ENCODE measurements at regions not wholly inside any gene's neighbourhood (a gene's known extent, or its start where the extent isn't known, plus 50 kb on each side); places are given as distances from the start of the nearest gene placed in this dataset.
"Not testable (repeated sequence)": the region's sequence is repeated elsewhere in the genome, so short reads cannot be mapped to it uniquely, and the experiment has no call there.

DNA sequence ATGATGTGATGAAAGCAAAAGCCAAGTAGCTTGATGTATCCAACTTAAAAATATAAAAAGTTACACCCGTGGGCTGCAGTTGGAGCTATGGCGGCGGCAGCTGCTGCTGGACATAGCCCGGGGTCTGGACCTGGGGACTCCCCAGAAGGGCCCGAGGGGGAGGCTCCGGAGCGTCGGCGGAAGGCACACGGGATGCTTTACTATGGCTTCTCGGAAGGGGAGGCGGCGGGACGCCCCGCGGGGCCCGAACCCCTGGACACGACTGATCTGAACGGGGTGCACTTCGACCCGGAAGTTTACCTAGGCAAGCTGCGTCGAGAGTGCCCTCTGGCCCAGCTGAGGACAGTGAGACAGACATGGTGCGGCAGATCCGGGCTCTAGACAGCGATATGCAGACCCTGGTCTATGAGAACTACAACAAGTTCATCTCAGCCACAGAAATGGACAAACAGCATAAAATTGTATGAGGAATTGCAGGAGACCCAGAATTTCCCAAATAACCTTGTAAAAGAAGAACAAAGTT lies 109.5 kb upstream of the EEF2KMT start:
- no peaks in the 10 kb centered on the region for H3K36me3 Mint-ChIP-seq
- no peak overlapping the region for H3K4me3 Mint-ChIP-seq
- H3K27ac Mint-ChIP-seq = no peak overlapping the region
- H3K4me1 Mint-ChIP-seq = no peaks in the 10 kb centered on the region
- no peak for DNase-seq (ENCODE audit: low spot score in 2 of 2, unreplicated experiment in 2 of 2)
- TF ChIP-seq, protein P1, sequence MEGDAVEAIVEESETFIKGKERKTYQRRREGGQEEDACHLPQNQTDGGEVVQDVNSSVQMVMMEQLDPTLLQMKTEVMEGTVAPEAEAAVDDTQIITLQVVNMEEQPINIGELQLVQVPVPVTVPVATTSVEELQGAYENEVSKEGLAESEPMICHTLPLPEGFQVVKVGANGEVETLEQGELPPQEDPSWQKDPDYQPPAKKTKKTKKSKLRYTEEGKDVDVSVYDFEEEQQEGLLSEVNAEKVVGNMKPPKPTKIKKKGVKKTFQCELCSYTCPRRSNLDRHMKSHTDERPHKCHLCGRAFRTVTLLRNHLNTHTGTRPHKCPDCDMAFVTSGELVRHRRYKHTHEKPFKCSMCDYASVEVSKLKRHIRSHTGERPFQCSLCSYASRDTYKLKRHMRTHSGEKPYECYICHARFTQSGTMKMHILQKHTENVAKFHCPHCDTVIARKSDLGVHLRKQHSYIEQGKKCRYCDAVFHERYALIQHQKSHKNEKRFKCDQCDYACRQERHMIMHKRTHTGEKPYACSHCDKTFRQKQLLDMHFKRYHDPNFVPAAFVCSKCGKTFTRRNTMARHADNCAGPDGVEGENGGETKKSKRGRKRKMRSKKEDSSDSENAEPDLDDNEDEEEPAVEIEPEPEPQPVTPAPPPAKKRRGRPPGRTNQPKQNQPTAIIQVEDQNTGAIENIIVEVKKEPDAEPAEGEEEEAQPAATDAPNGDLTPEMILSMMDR (IDR thresholded peaks at IDR 0.05; ENCODE audit: unreplicated experiment) = no peak
- H3K27me3 Mint-ChIP-seq (ENCODE audit: low read depth) = peaks cover 28% of the 10 kb centered on the region
- peaks cover 7% of the 10 kb centered on the region for H3K9me3 Mint-ChIP-seq

DNA sequence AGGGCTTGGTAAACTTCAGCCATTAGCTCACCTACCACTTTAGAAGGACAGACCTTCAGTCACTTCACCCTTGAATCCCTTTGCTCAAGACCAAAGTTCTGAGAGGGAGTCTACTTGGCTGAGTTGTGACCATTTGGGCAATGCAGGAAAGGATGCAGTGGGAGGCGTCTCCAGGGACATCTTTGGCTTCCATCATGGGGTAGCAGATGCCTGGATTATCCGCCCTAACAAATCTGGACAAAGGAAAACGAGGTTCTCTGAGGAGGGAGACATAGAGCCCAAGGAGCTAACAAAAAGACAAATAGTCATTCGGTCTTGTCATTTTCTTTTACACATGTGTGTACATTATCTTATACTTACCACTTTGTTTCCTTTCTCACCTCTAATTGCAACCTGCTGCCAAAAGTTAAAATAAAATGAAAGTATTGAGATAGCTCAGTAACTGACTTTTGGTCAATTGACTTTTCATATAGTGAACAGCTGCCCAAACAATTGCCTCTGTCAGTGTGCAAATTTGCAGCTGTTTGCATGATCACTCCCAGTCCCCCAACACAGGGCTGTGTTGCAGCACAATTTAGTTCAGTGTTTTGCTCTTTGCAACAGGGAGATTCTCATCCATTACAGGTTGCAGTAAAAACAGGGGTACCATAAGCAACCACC lies 108.9 kb upstream of the EEF2KMT start:
- H3K9me3 Mint-ChIP-seq = peaks cover 7% of the 10 kb centered on the region
- H3K4me3 Mint-ChIP-seq = no peak overlapping the region
- TF ChIP-seq, protein P1 (IDR thresholded peaks at IDR 0.05; ENCODE audit: unreplicated experiment) = no peak

DNA sequence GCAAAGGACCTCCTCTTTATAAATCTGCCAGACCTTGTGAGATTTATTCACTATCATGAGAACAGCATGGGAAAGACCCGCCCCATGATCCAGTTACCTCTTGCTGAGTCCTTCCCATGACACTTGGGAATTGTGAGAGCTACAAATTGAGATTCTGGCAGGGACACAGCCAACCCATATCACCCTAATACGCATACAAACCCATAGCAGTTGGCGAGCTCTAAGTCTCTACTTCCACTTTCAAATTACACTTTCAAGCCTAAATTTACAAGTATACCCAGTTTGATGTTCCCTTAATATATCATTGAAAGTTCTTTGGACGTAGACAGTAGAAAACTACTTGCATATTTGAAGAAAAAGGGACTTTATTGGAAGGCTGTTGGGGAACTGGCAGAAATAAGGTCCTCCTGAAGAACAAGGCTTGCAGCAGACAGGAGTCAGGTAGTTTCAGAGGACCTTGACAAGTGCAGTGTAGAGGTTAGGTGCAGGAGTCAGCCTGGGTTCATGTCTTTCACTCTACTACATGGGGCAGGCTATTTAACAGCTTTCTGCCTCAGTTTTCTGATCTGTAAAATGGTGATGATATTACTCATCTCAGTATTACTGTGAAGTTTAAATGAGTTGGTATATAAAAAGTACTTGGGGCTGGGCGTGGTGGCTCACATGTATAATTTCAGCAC lies 107.9 kb upstream of the EEF2KMT start:
- no peak overlapping the region for H3K4me3 Mint-ChIP-seq
- H3K36me3 Mint-ChIP-seq = no peaks in the 10 kb centered on the region
- TF ChIP-seq, protein P1 (IDR thresholded peaks at IDR 0.05; ENCODE audit: unreplicated experiment) = no peak
- H3K27me3 Mint-ChIP-seq (ENCODE audit: low read depth) = peaks cover 18% of the 10 kb centered on the region
- H3K27ac Mint-ChIP-seq = no peak overlapping the region
- no peak for DNase-seq (ENCODE audit: low spot score in 2 of 2, unreplicated experiment in 2 of 2)
- no peaks in the 10 kb centered on the region for H3K4me1 Mint-ChIP-seq
- H3K9me3 Mint-ChIP-seq = peaks cover 7% of the 10 kb centered on the region

More for the DNA sequence above, 108.9 kb upstream of the EEF2KMT start:
- Mint-ChIP-seq H3K36me3 (no peaks in the 10 kb centered on the region), H3K4me1 (no peaks in the 10 kb centered on the region), H3K27ac (no peak overlapping the region), H3K27me3 (ENCODE audit: low read depth) (peaks cover 22% of the 10 kb centered on the region)
- DNase-seq (ENCODE audit: low spot score in 2 of 2, unreplicated experiment in 2 of 2) = no peak

DNA sequence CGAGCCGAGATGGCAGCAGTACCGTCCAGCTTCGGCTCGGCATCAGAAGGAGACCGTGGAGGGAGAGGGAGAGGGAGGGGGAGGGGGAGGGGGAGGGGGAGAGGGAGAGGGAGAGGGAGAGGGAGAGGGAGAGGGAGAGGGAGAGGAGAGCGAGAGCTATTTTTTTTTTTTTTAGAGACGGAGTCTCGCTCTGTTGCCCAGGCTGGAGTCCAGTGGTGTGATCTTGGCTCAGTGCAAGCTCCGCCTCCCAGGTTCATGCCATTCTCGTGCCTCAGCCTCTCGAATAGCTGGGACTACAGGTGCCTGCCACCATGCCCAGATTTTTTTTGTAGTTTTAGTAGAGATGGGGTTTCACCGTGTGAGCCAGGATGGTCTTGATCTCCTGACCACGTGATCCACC lies 106.1 kb upstream of the EEF2KMT start:
- H3K36me3 Mint-ChIP-seq; H3K27me3 Mint-ChIP-seq (ENCODE audit: low read depth); DNase-seq (ENCODE audit: low spot score in 2 of 2, unreplicated experiment in 2 of 2); H3K27ac Mint-ChIP-seq; H3K4me1 Mint-ChIP-seq; H3K9me3 Mint-ChIP-seq; H3K4me3 Mint-ChIP-seq: not testable (repeated sequence)

DNA sequence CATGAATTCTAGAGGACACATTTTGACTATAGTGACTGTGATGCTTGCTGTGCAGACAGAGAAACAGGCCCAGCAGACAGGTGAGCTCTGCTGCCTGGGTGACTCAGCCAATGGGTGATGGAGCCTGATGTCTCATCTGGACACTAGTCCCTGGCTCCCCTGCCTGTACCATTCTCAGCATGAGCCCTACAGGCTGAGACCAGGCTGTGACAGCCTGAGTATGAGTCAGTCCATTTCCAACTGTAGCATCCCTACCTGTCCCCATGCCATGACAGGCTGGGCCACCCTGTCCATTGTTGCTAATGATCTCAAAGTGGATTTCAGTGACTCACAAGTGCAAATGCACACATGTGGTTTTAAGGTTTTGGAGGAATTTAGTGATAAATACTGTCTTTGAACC lies 102.5 kb upstream of the EEF2KMT start:
- Mint-ChIP-seq H3K4me3 (no peak overlapping the region), H3K27ac (no peak overlapping the region), H3K27me3 (ENCODE audit: low read depth) (peaks cover 18% of the 10 kb centered on the region), H3K4me1 (no peaks in the 10 kb centered on the region), H3K36me3 (no peaks in the 10 kb centered on the region), H3K9me3 (peaks cover 7% of the 10 kb centered on the region)
- TF ChIP-seq, protein P1 (IDR thresholded peaks at IDR 0.05; ENCODE audit: unreplicated experiment) = no peak
- no peak for DNase-seq (ENCODE audit: low spot score in 2 of 2, unreplicated experiment in 2 of 2)

DNA sequence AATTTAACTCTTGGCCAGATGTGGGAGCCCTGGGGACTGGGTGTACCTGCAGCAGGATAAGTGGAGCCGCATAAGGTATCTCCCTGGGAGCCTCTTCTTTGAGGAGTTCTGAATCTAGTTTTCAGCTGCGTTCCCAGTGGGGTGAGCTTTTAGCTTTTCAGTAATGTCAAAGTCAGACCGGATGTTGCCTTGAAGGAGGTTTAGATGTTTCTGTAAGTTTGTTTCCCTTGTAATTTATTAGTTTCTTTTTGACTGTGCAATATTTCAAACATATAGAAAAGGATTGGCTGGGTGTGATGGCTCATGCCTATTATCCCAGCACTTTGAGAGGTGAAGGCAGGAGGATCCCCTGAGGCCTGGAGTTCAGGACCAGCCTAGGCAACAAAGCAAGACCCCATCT lies 98.6 kb upstream of the EEF2KMT start:
- peaks cover 24% of the 10 kb centered on the region for H3K27me3 Mint-ChIP-seq (ENCODE audit: low read depth)
- TF ChIP-seq, protein P1 (IDR thresholded peaks at IDR 0.05; ENCODE audit: unreplicated experiment) = no peak

More for the DNA sequence above, 98.6 kb upstream of the EEF2KMT start:
- Mint-ChIP-seq H3K9me3 (no peaks in the 10 kb centered on the region), H3K36me3 (no peaks in the 10 kb centered on the region), H3K27ac (no peak overlapping the region), H3K4me3 (no peak overlapping the region), H3K4me1 (no peaks in the 10 kb centered on the region)
- DNase-seq (ENCODE audit: low spot score in 2 of 2, unreplicated experiment in 2 of 2) = no peak
